Type B pancreatic cell (in vitro differentiated cells): ENCODE measurements at regions not wholly inside any gene's neighbourhood (a gene's known extent, or its start where the extent isn't known, plus 50 kb on each side); places are given as distances from the start of the nearest gene placed in this dataset.
"Not testable (repeated sequence)": the region's sequence is repeated elsewhere in the genome, so short reads cannot be mapped to it uniquely, and the experiment has no call there.

Experiments used
- DNase-seq: peaks from one replicate; pipeline ENCODE4 v3.0.0; 2021; ENCODE audit warnings: mixed read lengths; ENCODE audit not compliant: unreplicated experiment; ENCODE audit errors: extremely low spot score
- H3K27ac Mint-ChIP-seq: 2 replicates; pipeline ENCODE4 v1.8.0; 2021; ENCODE audit warnings: mild to moderate bottlenecking, mixed read lengths
- H3K27me3 Mint-ChIP-seq: 2 replicates; pipeline ENCODE4 v1.8.0; 2021; ENCODE audit warnings: mixed read lengths
- H3K36me3 Mint-ChIP-seq: 2 replicates; pipeline ENCODE4 v1.8.0; 2021; ENCODE audit warnings: mixed read lengths
- H3K4me1 Mint-ChIP-seq: one replicate; pipeline ENCODE4 v1.8.0; 2021; ENCODE audit warnings: mixed read lengths; ENCODE audit not compliant: unreplicated experiment
- H3K4me3 Mint-ChIP-seq: 2 replicates; pipeline ENCODE4 v1.8.0; 2021; ENCODE audit warnings: mild to moderate bottlenecking, mixed read lengths
- H3K9me3 Mint-ChIP-seq: 2 replicates; pipeline ENCODE4 v1.8.0; 2021; ENCODE audit warnings: mixed read lengths
- TF ChIP-seq, protein P1 (sequence below): fragments of 200-600 bp; sonication (generic); conservative IDR thresholded peaks from 2 replicates; pipeline ENCODE4 v1.5.0; 2021; ENCODE audit warnings: antibody characterized with exemption, mild to moderate bottlenecking

DNA sequence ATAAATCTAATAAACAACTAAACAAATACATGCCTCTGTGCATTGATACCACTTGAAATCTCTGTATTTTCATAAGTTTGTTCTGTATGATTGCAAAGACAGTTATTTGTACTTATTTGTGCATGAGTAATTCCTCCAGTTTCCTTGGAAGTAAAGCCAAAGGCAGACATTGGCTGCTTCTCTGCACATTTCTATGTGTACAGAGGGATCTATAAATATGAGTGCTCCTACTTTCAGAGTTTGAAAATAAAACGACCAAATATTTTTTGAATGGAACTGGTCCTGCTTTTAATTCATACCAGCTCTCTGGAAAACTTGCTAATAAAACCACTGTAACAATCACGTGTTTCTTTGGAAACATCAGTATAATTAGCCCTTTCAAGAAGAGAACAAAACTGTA, 306.5 kb downstream of the MAN2A1 start:
- Mint-ChIP-seq H3K9me3 (no peaks in the 10 kb centered on the region), H3K27ac (no peak overlapping the region), H3K27me3 (no peaks in the 10 kb centered on the region), H3K4me1 (peaks cover 15% of the 10 kb centered on the region), H3K4me3 (no peak overlapping the region), H3K36me3 (no peaks in the 10 kb centered on the region)
- no peak for DNase-seq
- TF ChIP-seq, protein P1, sequence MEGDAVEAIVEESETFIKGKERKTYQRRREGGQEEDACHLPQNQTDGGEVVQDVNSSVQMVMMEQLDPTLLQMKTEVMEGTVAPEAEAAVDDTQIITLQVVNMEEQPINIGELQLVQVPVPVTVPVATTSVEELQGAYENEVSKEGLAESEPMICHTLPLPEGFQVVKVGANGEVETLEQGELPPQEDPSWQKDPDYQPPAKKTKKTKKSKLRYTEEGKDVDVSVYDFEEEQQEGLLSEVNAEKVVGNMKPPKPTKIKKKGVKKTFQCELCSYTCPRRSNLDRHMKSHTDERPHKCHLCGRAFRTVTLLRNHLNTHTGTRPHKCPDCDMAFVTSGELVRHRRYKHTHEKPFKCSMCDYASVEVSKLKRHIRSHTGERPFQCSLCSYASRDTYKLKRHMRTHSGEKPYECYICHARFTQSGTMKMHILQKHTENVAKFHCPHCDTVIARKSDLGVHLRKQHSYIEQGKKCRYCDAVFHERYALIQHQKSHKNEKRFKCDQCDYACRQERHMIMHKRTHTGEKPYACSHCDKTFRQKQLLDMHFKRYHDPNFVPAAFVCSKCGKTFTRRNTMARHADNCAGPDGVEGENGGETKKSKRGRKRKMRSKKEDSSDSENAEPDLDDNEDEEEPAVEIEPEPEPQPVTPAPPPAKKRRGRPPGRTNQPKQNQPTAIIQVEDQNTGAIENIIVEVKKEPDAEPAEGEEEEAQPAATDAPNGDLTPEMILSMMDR = no peak

GRCh38 chr5:109997161-109997560, 307.4 kb downstream of the MAN2A1 start:
- TF ChIP-seq, protein P1 = no peak
- Mint-ChIP-seq H3K4me1 (peaks cover 14% of the 10 kb centered on the region), H3K27me3 (no peaks in the 10 kb centered on the region), H3K27ac (no peak overlapping the region), H3K4me3 (no peak overlapping the region), H3K9me3 (no peaks in the 10 kb centered on the region), H3K36me3 (no peaks in the 10 kb centered on the region)
- no peak for DNase-seq

- H3K27me3 Mint-ChIP-seq = no peaks in the 10 kb centered on the region
- DNase-seq = no peak
- no peak overlapping the region for H3K4me3 Mint-ChIP-seq
- H3K9me3 Mint-ChIP-seq = no peaks in the 10 kb centered on the region
- H3K4me1 Mint-ChIP-seq = peaks cover 6% of the 10 kb centered on the region
- no peak overlapping the region for H3K27ac Mint-ChIP-seq
- TF ChIP-seq, protein P1 = no peak
- H3K36me3 Mint-ChIP-seq = no peaks in the 10 kb centered on the region
These were observed 308.5 kb downstream of the MAN2A1 start for GRCh38 chr5:109998208-109998607.

GRCh38 chr5:109998726-109999125, 309.0 kb downstream of the MAN2A1 start:
- Mint-ChIP-seq H3K9me3 (no peaks in the 10 kb centered on the region), H3K4me3 (no peak overlapping the region), H3K4me1 (peaks cover 6% of the 10 kb centered on the region), H3K27me3 (no peaks in the 10 kb centered on the region), H3K27ac (no peak overlapping the region), H3K36me3 (no peaks in the 10 kb centered on the region)
- no peak for DNase-seq
- TF ChIP-seq, protein P1 = no peak

GRCh38 chr5:110001648-110002047, 311.9 kb downstream of the MAN2A1 start:
- Mint-ChIP-seq H3K4me3 (no peak overlapping the region), H3K36me3 (no peaks in the 10 kb centered on the region), H3K27me3 (no peaks in the 10 kb centered on the region), H3K27ac (no peak overlapping the region), H3K4me1 (peaks cover 6% of the 10 kb centered on the region), H3K9me3 (no peaks in the 10 kb centered on the region)
- no peak for DNase-seq
- TF ChIP-seq, protein P1 = no peak

DNA sequence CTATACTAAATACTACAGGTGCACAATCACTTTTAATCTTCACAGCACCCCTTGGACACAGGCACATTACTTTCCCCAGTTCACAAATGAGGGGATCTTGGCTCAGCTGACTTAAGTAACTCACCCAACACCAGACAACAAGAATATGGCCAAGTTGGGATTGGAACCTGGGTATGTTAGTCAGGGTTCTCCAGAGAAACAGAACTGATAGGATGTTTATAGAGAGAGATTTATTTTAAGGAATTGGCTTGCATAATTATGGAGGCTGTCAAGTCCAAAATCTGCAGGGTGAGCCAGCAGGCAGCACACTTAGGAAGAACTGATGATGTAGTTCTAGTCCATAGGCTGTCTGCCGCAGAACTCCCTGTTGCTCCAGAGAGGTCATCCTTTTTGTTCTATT, 312.9 kb downstream of the MAN2A1 start:
- TF ChIP-seq, protein P1 = no peak
- H3K4me3 Mint-ChIP-seq = no peak overlapping the region
- DNase-seq = no peak
- no peaks in the 10 kb centered on the region for H3K9me3 Mint-ChIP-seq
- no peaks in the 10 kb centered on the region for H3K4me1 Mint-ChIP-seq
- no peaks in the 10 kb centered on the region for H3K36me3 Mint-ChIP-seq
- no peaks in the 10 kb centered on the region for H3K27me3 Mint-ChIP-seq
- no peak overlapping the region for H3K27ac Mint-ChIP-seq

- H3K4me1 Mint-ChIP-seq, H3K9me3 Mint-ChIP-seq, DNase-seq, H3K4me3 Mint-ChIP-seq, H3K27ac Mint-ChIP-seq, H3K27me3 Mint-ChIP-seq, H3K36me3 Mint-ChIP-seq: not testable (repeated sequence)
These were observed 316.3 kb downstream of the MAN2A1 start for GRCh38 chr5:110005907-110006562.
